ENCODE measurements at regions not wholly inside any gene's neighbourhood (a gene's known extent, or its start where the extent isn't known, plus 50 kb on each side); places are given as distances from the start of the nearest gene placed in this dataset.

- TF ChIP-seq POLR2A (IDR thresholded peaks at IDR 0.05): no peak
- no peak for TF ChIP-seq CTCF (IDR thresholded peaks at IDR 0.05)
- no peak for TF ChIP-seq EP300 (IDR thresholded peaks at IDR 0.05; ENCODE audit: low read depth)
Observed at GRCh38 chr2:212816267-212816666, 277.7 kb upstream of the ERBB4 start.

All from transverse colon (tissue), 3 donors.